AG10803 (cell line): ENCODE measurements at regions not wholly inside any gene's neighbourhood (a gene's known extent, or its start where the extent isn't known, plus 50 kb on each side); places are given as distances from the start of the nearest gene placed in this dataset.
A peak's percentile ranks its signal among the peaks of the same experiment; 100 is the strongest.
"Not testable (repeated sequence)": the region's sequence is repeated elsewhere in the genome, so short reads cannot be mapped to it uniquely, and the experiment has no call there.

Experiments used
- DNase-seq: peaks from one replicate; pipeline ENCODE4 v3.0.0; 2010; ENCODE audit warnings: low read depth
- H3K4me3 ChIP-seq: 2 replicates; pipeline ENCODE4 v1.5.1; 2011; ENCODE audit warnings: mild to moderate bottlenecking, low read length, control low read depth
- TF ChIP-seq, protein P1 (sequence below): conservative IDR thresholded peaks from 2 replicates; pipeline ENCODE4 v1.5.1; 2011; ENCODE audit warnings: mild to moderate bottlenecking, low read length, control low read depth, inconsistent platforms

DNA sequence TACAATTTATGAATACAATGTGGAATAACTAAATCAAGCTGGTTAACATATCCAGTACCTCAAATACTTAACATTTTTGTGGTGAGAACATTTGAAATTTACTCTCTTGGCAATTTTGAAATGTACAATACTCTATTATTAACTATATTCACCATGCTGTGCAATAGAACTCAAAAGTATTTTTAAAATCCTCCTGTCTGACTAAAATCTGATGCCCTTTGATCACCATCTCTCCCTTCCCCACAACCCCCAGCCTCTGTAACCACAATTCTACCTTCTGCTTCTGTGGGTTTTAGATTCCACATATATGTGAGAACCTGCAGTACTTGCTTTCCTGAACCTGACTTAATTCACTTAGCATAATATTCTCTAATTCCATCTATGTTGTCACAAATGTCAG lies 71.6 kb upstream of the ALOX12 start:
- peak; percentile 52 for DNase-seq
- TF ChIP-seq, protein P1, sequence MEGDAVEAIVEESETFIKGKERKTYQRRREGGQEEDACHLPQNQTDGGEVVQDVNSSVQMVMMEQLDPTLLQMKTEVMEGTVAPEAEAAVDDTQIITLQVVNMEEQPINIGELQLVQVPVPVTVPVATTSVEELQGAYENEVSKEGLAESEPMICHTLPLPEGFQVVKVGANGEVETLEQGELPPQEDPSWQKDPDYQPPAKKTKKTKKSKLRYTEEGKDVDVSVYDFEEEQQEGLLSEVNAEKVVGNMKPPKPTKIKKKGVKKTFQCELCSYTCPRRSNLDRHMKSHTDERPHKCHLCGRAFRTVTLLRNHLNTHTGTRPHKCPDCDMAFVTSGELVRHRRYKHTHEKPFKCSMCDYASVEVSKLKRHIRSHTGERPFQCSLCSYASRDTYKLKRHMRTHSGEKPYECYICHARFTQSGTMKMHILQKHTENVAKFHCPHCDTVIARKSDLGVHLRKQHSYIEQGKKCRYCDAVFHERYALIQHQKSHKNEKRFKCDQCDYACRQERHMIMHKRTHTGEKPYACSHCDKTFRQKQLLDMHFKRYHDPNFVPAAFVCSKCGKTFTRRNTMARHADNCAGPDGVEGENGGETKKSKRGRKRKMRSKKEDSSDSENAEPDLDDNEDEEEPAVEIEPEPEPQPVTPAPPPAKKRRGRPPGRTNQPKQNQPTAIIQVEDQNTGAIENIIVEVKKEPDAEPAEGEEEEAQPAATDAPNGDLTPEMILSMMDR = no peak
- no peak overlapping the region for H3K4me3 ChIP-seq

DNA sequence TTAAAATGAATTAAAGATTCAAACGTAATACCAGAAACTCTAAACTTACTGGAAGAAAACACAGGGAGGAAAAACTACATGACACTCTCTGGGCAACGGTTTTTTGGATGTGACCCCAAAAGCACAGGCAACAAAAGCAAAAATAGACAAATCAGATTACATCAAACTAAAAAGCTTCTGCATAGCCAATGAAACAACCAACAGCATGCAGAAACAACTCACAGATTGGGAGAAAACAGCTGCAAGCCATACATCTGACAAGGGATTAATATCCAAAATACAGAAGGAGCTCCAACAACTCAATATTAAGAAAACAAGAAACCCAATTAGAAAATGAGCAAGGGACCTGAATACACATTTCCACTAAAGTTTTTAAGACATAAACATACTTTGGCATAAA lies 69.2 kb upstream of the ALOX12 start:
- TF ChIP-seq, protein P1 = no peak
- no peak overlapping the region for H3K4me3 ChIP-seq
- DNase-seq = no peak

DNA sequence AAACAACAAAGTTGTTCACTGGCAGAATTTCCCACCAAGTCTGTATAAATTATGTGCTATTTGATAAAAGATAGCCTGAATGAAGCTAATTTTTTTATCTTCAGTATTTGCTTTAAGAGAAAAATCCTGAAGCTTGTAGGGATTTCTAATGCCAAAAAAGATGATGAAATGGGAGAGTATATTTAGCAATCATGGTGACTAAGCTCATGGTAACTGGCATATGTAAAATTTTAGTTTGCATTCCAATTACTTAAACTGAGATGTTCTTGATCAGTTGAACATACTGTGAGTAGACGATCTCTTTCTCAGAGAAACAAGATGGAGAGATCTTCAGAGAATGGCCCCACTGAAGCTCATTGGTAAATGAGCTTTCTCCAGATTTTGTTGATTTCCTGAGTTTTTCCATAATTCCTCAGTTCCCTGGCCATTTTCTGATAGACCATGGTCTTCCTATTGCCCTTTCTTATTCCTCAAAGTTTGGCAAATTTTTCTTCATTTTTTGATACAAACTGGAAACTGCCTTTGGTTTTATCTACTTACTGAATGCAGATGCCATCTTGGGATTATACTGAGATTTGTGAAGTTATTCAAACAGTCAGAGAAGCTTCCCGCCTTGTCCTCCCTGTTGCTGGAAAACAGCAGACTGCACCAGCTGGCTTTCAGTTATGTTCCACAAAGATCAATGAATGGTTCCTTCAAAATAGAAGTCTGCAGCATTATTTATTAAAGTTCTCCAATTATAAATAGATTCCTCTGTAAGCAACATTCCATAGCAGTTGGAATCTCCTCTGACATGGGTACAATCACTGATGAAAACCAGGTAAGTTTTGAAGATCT lies 68.3 kb upstream of the ALOX12 start:
- no peak overlapping the region for H3K4me3 ChIP-seq
- peak; percentile 84 for DNase-seq
- TF ChIP-seq, protein P1 = no peak

DNA sequence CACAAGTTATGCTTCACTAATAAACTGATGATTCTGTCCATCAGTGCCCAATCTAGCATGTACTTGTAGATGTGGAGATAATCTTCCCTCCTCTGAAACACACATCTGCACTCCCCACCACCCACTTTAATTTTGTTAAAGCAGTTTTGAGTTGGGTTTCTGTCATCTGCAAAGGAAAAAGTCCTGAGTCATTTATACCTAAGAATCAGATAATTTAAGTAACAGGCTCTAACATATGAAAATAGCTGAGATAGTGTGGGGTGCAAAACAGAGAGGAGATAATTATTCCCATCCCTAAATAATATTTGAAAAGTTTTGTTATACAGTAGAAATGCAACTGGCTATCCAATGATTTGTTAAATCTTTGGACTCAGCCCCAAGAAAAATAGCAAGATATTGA lies 67.7 kb upstream of the ALOX12 start:
- TF ChIP-seq, protein P1 = no peak
- no peak overlapping the region for H3K4me3 ChIP-seq
- DNase-seq = no peak

DNA sequence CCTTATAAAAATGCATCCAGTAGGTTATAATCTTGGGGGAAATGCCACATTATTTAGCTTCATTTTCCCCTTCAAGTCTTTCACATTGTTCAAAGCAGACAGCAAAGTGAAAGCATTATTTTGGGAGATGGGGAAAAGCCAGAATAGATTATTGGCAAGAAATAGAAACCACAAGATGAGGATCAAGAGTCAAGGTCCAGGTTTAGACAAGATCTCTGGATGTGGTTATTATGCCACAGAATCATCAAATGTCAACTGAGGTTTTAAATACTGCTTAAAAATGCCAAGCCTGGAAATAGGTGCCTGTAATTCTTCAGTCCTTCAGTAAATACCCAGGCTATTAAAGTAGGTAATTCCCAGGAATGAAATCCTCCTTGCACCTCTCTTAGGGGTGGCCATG lies 65.1 kb upstream of the ALOX12 start:
- H3K4me3 ChIP-seq = no peak overlapping the region
- TF ChIP-seq, protein P1 = no peak
- no peak for DNase-seq

DNA sequence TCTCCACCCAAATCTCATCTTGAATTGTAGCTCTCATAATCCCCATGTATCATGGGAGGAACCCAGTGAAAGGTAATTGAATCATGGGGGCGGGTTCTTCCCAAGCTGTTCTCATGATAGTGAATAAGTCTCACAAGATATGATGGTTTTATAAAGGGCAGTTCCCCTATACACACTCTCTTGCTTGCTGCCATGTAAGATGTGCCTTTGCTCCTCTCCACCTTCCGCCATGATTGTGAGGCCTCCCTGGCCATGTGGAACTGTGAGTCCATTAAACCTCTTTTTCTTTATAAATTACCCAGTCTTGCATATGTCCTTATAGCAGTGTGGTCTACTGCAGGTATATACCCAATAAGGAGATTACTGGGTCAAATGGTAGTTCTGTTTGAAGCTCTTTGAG lies 61.3 kb upstream of the ALOX12 start:
- H3K4me3 ChIP-seq, DNase-seq: not testable (repeated sequence)

DNA sequence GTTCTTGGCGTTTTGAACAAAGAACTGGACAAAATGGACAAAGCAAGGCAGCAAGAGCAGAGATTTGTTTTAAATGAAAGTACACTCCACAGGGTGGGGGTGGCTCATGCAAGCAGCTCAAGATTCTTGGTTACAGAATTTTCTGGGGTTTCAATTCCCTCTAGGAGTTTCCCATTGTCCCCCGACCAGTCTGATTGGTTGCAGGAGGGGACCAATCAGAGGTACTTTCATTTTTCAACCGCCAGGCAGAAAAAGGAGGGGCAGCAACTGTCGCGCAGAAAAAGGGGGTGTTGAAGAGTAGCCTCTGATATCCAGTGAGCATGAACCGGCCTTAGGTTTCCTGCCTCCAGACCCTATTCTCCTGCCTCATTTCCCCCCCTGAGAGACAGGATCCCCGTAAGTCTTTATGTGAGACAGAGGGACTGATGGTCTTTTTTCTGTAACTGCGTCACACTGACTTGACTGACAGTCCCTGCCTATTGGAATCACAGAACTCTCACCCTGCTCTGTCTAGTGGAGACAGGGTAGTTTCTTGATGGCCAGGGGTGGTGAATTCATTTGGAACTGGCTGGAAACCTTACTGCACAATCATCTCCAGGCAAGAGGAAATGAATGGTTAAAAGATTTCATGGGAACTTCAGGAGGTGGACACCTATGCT lies 59.4 kb upstream of the ALOX12 start:
- peak; percentile 25 for DNase-seq
- TF ChIP-seq, protein P1 = no peak
- H3K4me3 ChIP-seq = peak overlapping the region; percentile 57
